NCI-H146 (cell line): ENCODE measurements at regions not wholly inside any gene's neighbourhood (a gene's known extent, or its start where the extent isn't known, plus 50 kb on each side); places are given as distances from the start of the nearest gene placed in this dataset.

ENCODE experiments used
- DNase-seq: peaks from one replicate; lab custom pipeline; 2025; lab: John Stamatoyannopoulos, UW

DNA sequence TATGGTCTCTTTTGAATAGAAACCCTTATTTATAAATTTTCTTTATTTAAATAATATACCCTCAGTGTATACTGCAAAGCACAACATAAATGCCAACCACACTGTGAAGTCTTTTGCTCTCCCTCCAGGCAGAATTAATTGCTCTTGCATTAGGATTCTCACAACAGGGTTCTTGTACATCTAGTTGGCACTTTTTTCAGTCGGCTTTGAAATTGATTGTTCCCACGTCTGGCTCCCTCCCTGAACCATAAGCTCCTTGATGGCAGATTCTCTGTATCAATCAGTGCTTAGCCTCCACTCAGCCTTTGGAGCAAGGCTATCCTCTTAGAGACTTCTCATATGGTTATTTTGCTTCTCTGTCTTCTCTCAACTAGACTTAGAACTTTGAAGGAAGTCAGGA lies 288.0 kb upstream of the POU3F2 start:
- DNase-seq = no peak

DNA sequence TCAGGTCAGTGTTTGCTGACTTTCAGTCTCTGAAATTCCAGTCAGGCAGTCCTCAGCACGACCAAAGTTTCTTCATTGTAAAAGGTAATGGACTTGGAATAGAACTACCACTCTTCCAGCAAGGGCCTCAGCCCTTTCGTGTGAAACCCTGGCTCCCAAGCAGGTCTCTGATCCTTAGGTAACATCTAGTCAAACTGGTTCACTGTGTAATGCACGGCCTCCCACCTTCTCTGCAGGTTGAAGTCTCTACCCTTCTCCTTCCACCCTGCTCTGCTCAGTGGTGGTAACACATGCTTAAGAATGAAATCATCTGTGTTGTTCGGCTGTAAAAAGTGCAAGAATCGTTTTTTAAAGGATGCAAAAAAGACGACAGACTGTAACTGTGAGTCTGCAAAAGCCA lies 287.2 kb upstream of the POU3F2 start:
- no peak for DNase-seq

DNA sequence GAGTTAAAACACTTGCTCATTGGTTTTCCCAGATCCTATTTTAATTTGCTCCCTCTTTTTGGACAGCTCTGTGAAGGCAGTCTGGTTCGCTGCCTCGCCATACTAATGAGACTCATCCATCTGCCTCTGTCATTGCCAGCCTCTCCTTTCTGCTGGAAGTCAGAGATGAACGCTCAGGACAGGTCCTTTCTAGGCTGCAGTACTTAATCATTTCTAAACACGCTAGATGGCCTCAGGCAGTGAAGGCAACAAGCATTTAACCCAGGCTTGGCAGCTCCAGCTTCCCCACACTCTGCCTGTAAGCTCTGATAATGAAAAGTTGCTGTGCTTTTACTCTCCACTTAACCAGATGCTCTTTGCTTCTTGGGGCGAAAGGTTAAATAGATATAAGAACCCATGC lies 286.7 kb upstream of the POU3F2 start:
- peak; percentile 85 for DNase-seq

DNA sequence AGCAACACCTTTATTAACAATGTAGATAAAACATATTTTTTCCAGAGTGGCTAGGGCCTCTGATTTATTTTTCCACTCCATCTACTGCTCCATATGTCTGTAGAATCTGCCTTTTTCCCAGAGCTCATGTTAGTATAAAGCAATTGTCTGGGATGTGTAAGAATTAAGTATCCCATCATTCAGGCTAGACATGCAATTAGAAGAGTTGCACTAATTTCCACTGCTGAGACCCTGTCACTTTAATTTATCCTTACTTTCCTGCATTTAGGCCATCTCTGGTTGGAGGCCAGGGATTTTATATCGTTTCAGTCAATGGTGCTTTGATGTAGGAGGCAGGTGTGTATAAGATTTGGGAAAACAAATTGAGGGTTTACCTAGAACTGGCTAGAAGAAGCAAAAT lies 286.1 kb upstream of the POU3F2 start:
- no peak for DNase-seq

DNA sequence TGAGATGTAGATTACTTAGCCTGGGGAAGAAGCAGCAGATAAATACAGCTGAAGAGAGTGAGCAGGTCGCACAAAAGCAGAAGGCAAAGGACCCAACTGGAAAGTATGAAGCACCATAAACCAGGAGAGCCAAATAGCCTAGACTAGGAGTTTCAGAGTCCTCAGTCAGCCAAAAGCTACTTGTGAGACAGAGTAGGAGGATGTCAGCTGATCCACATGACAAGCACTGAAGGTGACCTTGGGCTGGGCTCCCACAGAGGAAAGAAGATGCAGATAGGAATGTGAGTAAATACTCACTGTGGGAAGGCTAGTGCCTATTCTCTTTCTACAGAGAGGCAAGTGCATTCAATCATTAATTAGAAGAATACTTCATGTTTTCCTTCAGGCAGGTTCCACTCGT lies 274.0 kb upstream of the POU3F2 start:
- no peak for DNase-seq

DNA sequence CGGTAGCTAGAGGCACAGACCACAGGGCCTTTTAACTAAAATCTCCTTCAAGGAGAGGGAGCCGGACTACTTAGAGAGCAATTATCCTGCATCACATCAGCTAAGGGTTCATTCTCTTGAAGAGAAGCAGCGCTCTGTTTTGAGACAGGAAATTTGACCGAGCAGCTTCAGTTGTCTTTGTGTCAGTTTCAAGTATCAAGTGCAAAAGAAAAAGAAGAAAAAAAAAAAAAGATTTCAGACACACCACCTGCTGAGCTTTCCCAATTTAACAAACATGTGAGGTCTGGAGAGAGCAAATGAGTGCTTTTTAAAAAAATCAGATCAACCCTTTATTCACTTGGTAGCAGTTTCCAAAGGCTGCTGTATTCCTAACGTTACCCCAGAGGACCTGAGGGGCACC lies 273.5 kb upstream of the POU3F2 start:
- no peak for DNase-seq

DNA sequence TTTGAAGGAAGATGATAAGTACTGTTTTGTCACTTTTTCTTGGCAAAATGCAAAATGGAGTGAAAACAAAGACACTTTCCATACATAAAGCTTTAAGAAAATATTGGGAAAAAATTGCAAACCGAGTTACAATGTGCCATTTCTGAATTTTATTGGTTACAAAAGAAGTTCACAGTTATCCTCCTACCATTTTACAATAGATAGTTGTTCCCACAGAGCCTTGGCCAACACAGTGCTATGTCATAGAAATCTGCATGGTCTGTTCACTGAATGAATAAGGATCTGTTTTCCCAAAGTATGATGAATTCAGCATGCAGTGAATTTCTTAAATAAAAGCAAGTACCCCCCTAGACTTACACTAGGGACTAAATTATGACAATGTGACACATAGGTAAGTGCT lies 268.2 kb upstream of the POU3F2 start:
- no peak for DNase-seq

DNA sequence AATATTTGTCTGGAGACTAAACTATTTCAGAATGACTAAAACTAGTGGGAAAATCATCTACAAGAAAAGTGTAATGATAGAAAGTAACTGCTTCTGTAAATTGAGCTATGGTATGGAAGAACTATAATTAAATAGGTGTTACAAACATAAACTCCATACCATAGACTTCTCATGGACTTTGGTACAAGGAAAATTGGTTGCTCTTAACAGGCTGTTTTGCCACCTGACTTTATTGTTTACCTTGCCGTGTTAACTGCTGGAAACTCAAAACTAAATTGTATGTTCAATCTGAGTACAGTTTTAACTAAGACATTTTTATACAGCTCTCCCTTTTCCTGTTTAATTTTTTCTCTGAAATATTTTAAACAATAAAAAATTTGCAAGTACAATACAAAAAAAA lies 261.8 kb upstream of the POU3F2 start:
- no peak for DNase-seq

DNA sequence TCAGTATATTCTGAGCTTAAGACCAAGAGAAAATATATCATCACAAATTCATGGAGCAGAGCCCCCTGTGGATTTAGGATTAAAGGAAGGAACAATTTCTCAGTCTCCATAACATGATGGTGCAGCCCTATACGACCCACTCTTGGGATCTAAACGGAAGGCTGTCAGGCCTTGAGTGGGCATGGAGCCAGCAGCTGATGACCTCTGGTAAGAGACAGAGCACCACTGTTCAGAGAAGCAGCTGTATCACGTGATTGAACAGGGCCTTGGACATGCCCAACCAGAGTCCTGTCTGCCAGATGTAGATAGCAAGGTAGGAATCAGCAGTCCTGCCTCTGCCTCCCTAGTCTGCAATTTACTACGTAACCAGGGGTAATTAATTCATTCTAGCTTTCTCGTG lies 259.4 kb upstream of the POU3F2 start:
- no peak for DNase-seq

DNA sequence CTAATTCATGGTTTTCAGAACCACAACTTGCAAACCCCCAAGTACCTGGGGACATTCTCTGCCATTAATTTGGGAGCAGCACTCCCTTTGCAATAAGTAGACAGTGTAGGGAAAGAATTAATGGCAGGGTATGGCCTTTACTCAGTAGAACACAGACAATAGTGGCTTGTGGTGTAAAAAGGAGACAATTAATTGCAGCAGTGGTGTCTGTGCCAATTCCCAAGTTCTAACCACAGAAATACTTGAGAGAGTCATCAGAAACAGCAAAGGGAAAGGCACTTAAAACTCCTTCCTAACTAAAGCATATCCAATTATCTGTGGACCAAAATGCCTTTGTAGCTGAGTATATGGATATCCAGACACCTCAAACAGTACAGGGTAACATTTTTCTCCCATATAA lies 257.6 kb upstream of the POU3F2 start:
- DNase-seq = no peak

DNA sequence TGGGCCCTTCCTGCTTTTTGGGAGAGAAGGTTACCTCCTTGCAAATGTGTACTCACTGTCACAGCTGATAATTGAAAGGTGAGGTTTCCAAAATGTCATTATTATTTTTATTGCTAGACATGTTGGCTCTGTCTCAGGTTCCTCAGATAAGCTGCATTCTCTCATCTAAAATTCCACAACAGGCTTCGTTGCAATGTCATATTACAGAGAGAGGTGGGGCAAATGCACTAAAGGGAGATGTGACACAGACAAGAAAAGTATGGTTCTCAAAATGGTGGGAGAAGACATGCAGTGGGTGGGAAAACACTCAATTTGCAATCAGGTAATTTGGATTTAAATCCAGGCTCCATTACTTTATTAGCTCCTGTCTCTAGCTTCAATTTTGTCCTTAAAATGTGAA lies 256.4 kb upstream of the POU3F2 start:
- no peak for DNase-seq

DNA sequence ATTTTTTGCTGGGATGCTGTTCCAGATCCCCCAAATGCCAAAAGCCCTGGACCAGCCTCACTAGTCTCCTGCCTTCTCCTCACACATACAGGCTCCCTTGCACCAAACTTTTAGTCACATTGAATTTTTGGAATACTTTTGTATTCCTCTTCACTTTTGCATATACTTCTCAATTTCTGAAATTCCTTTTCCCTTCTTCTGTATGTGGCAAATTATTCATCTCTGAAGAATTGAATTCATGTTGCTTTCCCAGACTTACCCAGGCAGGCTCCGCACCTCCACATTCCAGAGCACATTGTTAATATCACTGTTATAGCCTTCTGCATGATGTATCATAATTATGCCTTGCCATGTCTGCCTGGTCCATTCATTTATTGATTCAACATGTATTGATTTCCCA lies 255.3 kb upstream of the POU3F2 start:
- no peak for DNase-seq

DNA sequence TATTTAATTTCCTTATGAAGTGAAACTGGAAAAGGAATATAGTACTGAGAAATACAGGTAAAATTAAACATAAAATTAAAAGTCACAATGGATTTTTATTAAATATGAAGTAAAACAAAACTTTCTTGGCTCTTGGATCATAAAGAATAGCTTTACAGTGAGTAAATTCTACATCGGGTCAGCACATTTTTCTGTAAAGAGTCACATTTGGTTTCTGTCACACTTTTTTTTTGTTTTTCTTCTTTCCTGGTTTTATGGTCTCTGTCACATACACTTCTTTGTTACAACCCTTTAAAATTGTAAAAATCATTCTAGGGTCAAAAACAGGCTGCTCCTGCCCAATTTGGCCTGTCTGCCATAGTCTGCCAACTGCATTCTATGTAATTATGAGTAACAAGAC lies 254.4 kb upstream of the POU3F2 start:
- DNase-seq = no peak

DNA sequence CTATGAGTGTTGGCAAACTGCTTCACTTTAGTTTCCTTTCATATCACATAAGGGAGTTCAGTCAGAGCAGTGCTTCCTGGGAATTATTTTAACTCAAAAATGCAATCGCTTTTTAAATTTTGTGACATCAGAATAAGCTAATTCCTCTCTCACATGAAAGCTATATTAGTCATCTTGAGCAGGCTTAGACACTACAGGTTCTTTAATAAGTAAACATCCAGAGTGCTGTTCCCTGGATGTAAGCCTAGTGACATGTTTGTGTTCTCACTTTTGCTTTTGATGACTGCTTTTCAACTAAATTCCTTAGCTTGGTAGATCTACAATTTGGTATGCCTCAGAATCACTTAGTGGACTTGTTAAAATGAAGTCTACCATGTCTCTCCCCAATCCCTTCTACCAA lies 252.7 kb upstream of the POU3F2 start:
- no peak for DNase-seq

DNA sequence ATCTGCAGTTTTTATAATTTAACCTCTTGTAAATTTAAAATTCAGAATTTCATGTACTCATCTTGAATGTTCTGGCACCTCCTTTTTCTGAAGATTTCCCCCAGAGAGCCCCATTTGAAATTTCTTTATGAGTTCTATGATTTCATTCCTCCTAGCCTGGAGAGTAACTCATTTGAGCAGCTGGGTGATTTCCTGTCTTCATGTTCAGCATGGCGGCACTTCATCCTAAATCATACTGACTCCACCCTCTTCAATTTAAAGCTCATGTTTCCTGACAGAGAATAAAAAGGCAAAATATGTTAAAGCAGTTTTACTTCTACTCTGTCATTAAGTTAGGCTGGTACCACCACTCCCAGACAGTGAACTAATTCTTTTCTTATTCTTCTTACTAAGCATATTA lies 250.9 kb upstream of the POU3F2 start:
- DNase-seq = no peak

DNA sequence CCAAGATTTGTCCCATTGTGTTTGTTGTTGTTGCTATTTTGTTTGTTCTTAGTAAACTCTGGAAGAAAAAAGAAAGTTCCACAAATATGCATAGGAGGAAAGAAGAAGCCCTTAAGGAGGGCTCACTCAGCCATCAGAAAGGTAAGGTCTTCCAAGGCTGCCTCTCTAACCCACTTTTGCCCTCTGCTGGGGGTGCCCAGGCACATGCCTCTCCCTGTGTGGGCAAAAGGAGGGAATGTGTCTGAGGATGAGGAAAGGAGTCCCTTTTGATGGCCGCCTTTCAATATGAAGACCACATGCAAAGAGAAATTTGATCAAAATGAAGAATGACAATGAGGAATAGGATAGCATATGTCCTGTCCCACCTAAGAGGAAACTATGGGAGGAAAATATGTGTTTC lies 248.2 kb upstream of the POU3F2 start:
- DNase-seq = no peak

DNA sequence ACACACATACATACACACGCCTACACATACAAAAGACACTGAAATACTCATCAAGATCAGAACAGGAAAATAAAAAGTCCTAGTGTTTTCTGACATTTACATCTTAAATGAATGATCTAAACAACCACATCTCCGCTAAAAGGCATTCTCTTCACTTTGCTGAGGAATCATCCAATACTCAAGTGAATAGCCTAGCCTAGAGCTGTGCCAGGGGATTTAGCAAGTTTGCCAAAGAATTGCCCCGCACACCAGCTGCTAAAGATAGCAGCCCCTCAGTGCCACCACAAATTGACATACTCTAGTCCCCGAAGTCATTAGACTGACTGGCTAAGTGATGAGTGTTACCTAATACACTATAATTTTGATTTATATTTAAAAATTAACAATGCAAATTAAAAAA lies 246.8 kb upstream of the POU3F2 start:
- DNase-seq = no peak

DNA sequence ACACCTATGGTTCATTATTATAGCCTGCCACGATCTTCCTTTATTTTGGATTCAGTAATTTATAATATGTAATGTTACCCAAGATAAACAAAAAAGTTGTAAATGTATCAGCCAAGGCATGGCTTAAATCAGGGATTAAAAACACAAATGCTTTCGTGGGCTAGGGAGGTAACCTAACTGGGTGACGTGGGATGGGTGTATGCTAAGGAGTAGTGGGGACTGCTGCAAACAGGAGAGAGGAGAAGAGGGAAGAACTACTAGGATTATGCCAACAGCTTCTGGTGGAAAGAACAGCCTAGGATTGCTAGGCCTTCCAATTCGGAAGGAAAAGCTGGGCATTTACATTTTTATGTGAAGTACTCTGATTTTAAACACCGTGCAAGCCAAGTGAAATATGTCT lies 244.8 kb upstream of the POU3F2 start:
- no peak for DNase-seq

DNA sequence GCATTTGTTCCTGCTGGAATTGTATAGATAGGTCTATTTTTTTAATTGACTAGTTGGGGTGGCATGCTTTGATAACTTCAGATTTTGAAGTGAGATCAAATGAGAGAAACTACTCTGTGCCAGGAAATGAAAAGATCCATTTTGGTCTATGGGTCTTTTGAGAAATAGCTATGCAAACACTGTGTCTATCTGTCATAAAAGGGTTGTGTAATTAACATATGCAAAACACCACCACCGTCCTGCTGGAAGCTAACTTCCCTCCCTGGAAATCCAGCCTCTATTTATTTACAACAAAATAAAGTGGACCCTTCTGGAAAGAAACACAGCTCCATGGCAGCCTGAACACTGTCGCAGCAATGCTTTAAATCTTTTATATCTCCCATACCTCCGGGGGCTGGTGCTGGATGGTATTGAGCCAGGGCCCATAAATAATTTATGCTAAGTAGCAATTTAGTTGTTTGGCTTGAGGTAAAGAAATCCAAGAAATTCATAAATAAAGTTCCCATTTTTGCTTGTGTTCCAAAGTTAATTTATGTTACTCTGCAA lies 244.2 kb upstream of the POU3F2 start:
- no peak for DNase-seq

DNA sequence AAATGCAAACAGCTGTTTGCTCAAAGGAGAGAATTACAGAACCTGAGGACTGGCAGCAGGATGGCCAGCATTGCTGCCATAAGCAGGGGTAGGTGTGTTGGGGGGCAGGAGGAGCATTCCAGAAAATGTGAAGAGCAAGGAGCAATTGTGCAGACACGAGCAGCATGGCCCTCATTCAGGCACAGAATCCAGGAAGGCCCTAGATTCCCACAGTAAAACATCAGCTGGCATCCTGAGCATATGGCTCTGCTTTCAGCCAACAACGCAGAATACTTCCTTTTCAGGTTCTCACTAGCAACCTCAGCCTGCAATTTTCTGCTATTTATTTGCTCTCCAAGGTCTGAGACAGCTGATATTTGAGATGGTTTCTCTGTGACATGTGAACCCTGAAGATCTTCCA lies 243.4 kb upstream of the POU3F2 start:
- DNase-seq = peak; percentile 22

DNA sequence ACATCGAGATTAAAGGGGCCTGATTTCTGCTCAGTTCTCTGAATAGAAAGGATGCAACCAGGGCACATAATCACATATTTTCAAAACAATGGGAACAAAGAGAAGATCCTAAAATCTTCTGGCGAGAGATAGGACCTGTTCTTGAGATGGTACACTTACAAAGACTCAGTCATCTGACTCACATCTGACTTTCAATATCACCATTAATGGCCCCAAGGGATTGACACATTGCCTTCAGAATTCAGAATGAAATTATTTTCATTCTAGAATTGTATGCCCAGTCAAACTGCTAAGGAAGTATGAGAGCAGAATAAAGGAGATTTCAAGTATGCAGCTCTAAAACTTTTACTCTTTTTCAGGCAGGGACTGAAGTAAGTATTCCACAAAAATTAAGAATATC lies 240.7 kb upstream of the POU3F2 start:
- DNase-seq = no peak

DNA sequence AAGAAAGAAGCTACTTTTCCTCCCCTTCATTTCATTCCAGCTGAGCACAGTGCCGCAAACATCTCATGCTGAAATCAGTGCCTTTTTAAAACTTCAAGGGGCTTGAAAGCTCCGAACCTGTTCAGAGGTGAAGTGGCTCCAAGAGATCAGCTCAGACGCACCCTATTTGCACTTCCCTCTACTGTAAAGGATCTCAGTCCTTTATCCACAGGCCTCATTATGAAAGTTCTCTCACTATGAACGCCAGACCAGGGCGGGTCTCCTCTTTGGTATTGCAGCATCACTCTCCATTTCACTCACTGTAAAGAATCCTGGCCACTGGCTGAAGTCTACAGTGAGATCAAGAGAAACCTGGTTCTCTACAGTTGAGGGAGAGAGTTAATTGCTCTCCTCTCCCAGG lies 232.7 kb upstream of the POU3F2 start:
- DNase-seq = no peak

DNA sequence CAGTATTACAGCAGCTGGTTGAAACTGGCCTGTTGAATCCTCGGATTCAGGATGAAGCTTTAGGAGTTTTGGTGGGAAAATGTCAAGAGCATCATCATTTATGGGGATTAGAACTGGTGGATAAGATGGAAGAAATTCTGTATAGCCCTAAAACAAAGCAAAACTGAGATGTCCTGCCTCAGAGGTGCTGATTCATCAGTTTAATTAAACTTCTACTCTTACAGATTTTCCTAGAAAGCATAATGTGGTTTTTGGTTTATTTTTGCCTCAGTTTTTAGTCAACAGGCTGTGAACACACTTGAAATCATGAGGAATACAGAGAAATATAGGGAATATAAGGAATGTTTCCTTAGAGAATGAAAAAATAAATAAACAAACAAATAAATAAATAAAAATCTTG lies 228.7 kb upstream of the POU3F2 start:
- DNase-seq = no peak

DNA sequence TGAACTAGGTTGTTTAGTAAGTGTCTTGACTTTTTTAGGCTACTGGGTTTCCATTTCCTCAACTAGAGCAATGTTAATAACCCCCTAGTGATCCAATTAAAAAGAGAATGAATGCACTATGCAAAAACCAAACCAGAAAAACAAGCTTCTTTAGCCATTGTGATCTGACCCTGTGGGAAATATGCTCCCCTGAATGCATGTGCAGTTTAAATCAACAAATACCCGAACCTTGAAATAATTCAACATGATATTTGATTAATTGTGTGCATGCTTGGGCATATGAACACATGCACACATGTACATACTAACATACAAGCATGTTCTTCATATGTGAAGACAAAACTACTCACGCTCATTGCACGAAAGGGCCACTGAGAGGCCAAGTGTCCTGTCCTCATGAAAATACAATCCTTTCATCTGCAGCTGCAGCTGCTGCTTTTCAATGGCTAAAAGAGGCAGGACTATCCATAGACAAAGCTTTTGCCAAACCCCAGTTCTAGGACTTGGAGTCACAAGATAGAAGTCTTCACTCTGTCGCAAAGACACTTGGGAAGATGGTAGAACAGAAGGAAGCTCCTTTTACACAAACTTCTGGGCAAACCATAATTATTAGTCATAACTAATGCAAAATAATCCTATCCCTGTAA lies 207.1 kb upstream of the POU3F2 start:
- no peak for DNase-seq

DNA sequence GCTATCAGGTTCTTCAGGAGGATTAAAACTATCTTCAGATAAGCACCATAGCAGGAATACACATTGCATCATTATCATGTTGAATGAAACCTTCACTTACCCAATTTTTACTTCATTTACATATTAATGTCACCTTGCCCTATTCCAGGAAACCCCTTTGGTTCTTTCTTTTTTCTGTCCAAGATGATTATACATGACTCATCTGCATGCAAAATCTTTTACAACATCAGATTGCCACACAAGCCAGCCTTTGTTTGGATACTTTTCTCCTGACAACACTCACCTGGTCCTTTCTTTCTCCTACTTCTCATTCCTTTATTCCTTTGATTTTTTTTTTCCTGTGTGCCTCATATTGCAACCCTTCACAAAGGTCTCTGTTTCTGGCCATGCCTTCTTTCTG lies 200.5 kb upstream of the POU3F2 start:
- no peak for DNase-seq
